GM12892 (cell line): ENCODE measurements at regions not wholly inside any gene's neighbourhood (a gene's known extent, or its start where the extent isn't known, plus 50 kb on each side); places are given as distances from the start of the nearest gene placed in this dataset.

Source experiments
- DNase-seq: peaks from one replicate; pipeline ENCODE4 v3.0.0; 2011; ENCODE audit not compliant: insufficient read length
- FAIRE-seq: peaks from 2 replicates; lab custom pipeline; 2011; peaks lifted over from hg19 to GRCh38; lab: Jason Lieb, UNC
- POLR2A ChIP-seq: IDR thresholded peaks from 2 replicates; pipeline ENCODE4 v1.6.1; 2011; ENCODE audit warnings: low read depth, low read length, control low read depth
- POLR2AphosphoS5 ChIP-seq: IDR thresholded peaks from 2 replicates; pipeline ENCODE4 v1.6.1; 2011; ENCODE audit warnings: low read depth, low read length, control low read depth
- TAF1 ChIP-seq: IDR thresholded peaks from 2 replicates; pipeline ENCODE4 v1.6.1; 2011; ENCODE audit warnings: low read depth, mild to moderate bottlenecking, control low read depth, low read length, borderline replicate concordance

- DNase-seq (no peak), FAIRE-seq (peak; percentile 21)
- TF ChIP-seq POLR2AphosphoS5 (no peak), POLR2A (no peak), TAF1 (no peak)
Observed at GRCh38 chr11:27838674-27839073, 138.4 kb upstream of the BDNF start.

- TF ChIP-seq POLR2AphosphoS5 (no peak), TAF1 (no peak)
- FAIRE-seq, result peak; percentile 95
- DNase-seq, result no peak
Observed at GRCh38 chr11:27837895-27838563, 137.8 kb upstream of the BDNF start.

- no peak for FAIRE-seq
- TF ChIP-seq TAF1 (no peak), POLR2AphosphoS5 (no peak), POLR2A (no peak)
- no peak for DNase-seq
Observed at GRCh38 chr11:27830206-27830605, 130.0 kb upstream of the BDNF start.

- FAIRE-seq, result no peak
- no peak for DNase-seq
- no peak for TF ChIP-seq POLR2AphosphoS5
- TF ChIP-seq TAF1, result no peak
- TF ChIP-seq POLR2A, result no peak
Observed at GRCh38 chr11:27820249-27820648, 120.0 kb upstream of the BDNF start.

DNA sequence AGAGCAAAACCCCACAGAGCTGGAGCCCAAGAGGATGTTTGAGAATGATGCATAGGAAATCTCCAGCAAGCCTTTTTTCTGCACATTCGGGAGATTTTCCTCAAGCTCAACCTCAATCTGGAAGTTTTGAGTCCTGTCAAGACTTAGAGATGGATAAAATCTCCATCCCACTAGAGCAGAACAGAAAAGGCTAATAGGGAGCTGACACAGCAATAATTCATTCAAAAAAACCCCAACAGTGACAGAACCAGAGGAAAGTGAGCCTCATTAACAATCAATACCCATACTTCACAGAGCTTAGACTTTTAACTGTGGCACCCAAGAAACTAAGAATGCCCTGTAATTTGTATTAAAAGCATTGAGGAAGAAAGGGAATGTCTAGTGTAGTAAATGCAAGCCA lies 115.9 kb upstream of the BDNF start:
- FAIRE-seq (no peak), DNase-seq (no peak)
- TF ChIP-seq POLR2AphosphoS5, result no peak

DNA sequence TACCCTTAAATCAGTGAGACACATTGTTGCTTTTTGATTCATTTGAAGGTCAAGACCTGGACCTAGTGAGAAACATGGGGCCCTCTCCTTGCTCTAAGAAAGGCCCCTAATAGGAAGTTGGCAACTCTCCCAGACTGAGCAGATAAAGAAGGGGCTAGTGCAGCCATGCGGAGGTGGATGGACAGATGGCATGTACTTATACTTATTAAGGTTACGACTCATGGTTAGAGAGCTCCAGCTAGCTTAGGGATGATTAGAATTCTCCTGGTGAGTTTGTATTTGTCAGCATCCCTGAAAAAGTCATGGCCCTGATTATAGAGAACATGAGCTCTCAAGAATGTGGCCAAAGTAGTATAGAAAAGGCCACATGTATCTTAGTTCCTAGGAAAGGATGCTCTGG lies 112.1 kb upstream of the BDNF start:
- no peak for FAIRE-seq
- no peak for DNase-seq
- TF ChIP-seq POLR2AphosphoS5 (no peak), POLR2A (no peak), TAF1 (no peak)

DNA sequence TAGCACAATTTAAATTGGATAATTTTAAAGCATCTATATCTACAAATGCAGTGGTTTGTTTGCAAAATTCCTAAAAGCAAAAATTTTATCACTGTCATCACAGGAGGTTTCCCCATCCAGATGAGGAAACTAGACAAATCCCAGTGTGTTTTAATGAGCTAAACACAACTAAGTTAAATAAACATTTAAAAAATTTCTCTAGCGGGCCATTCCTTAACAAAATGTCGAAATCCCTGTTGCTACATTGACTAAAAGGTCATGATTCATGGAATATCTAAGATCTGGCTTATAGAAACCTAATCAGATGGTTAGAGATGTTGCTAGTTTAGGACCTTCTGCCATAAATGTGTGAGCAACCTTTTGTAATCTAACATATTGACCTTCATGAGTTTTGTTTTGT lies 107.3 kb upstream of the BDNF start:
- no peak for FAIRE-seq
- DNase-seq, result no peak
- TF ChIP-seq POLR2A (no peak), TAF1 (no peak), POLR2AphosphoS5 (no peak)

- TF ChIP-seq POLR2A (no peak), TAF1 (no peak)
- no peak for FAIRE-seq
- DNase-seq, result no peak
Observed at GRCh38 chr11:27806122-27806521, 105.9 kb upstream of the BDNF start.

DNA sequence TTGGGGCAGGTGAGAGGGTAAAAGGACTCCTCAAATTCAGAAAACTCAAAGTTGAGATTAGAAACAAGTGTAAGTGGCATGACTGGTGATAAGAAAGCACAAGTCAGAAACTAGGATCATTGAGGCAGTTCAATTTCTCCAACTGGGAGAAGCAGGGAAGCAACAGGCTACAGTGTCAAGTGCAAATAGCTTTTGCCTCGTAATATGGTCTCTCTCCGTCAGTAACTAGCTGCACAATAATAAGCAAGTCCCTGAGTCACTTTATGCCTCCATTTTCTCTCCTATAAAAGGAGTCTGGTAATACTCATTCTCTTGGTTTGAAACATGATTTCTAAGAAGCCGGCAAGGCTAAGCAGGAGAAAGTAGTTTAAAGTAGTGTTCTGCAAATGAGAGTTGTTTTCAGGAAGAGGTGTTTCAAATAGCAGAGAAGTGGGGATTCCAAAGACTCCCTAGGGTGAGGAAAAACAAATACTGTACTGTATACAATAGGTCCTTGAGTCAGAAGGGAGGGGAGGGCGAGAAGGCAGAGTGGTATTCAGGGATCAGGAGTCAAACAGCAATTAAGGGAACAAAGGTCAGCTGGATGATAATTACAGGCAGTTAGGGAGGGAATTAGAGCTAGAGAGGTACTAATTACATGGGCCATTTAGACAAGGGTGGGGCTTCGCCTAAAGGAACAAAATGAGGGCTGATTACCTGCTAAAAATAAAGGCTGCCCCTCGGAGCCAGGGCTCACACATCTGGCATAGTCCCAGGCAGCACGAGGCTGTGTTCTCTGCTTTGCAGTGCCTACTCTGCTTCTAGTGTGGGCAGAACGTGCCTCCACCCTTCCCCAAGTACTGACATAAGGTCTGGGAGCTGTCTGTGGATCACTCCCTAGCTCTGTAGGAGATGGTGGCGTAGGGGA lies 96.0 kb upstream of the BDNF start:
- TF ChIP-seq TAF1 (no peak), POLR2A (no peak), POLR2AphosphoS5 (no peak)
- no peak for DNase-seq
- no peak for FAIRE-seq

GRCh38 chr11:27786864-27787263 lies 86.6 kb upstream of the BDNF start:
- DNase-seq, result no peak
- TF ChIP-seq POLR2AphosphoS5 (no peak), POLR2A (no peak), TAF1 (no peak)
- FAIRE-seq, result no peak

GRCh38 chr11:27786331-27786730 lies 86.1 kb upstream of the BDNF start:
- TF ChIP-seq POLR2A (no peak), TAF1 (no peak), POLR2AphosphoS5 (no peak)
- DNase-seq (no peak), FAIRE-seq (no peak)

- DNase-seq (no peak), FAIRE-seq (no peak)
- TF ChIP-seq TAF1, result no peak
- no peak for TF ChIP-seq POLR2A
- TF ChIP-seq POLR2AphosphoS5, result no peak
Observed at GRCh38 chr11:27783701-27784355, 83.6 kb upstream of the BDNF start.
